ENCODE measurements at regions not wholly inside any gene's neighbourhood (a gene's known extent, or its start where the extent isn't known, plus 50 kb on each side); places are given as distances from the start of the nearest gene placed in this dataset.

DNA sequence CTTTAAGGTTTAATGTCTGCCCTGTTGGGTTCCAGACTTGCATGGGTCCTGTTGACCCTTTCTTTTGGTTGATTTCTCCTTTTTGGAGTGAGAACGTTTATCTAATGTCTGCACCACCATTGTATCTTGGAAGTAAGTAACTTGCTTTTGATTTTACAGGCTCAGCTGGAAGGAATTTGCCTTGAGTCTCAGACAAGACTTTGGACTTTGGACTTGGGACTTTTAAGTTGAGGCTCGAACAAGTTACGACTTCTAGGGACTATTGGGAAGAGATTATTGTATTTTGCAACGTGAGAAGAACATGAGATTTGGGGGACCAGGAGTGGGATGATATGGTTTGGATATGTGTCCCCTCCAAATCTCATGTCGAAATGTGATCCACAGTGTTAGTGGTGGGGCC lies 267.7 kb downstream of the GLI2 start:
- no peak for TF ChIP-seq POU2F2 (IDR thresholded peaks at IDR 0.05; ENCODE audit: low read depth, low read length)
- TF ChIP-seq POLR2A (IDR thresholded peaks at IDR 0.05; ENCODE audit: low read depth, low read length): no peak
